Activated CD4-positive, alpha-beta T cell treated with anti-CD3 and anti-CD28 coated beads, Interleukin-2, amount 50 U/mL, for 4 hours (primary cell): ENCODE measurements at regions not wholly inside any gene's neighbourhood (a gene's known extent, or its start where the extent isn't known, plus 50 kb on each side); places are given as distances from the start of the nearest gene placed in this dataset.

Experiments
- DNase-seq, 2 experiments: peaks; one replicate each; pipeline ENCODE4 v3.0.0-alpha.2; 2020

- DNase-seq = no peak
Observed at GRCh38 chr2:2392332-2392731, 61.3 kb upstream of the MYT1L start.

GRCh38 chr2:2389215-2389614 is 58.1 kb upstream of the MYT1L start:
- DNase-seq = no peak
